Parathyroid adenoma (tissue), 2 donors: ENCODE measurements at regions not wholly inside any gene's neighbourhood (a gene's known extent, or its start where the extent isn't known, plus 50 kb on each side); places are given as distances from the start of the nearest gene placed in this dataset.

ENCODE experiments used
- H2AFZ ChIP-seq: fragments of 300-600 bp; sonication (generic); one replicate; pipeline ENCODE4 v1.7.0; 2017; ENCODE audit warnings: antibody characterized with exemption, mild to moderate bottlenecking
- H3K27ac ChIP-seq: fragments of 300-600 bp; sonication (generic); one replicate; pipeline ENCODE4 v1.7.0; 2017
- H3K27me3 ChIP-seq: fragments of 300-600 bp; sonication (generic); one replicate; pipeline ENCODE4 v1.7.0; 2017; ENCODE audit warnings: low read length; ENCODE audit not compliant: control insufficient read depth, insufficient read depth
- H3K36me3 ChIP-seq: fragments of 300-600 bp; sonication (generic); one replicate; pipeline ENCODE4 v1.7.0; 2017; ENCODE audit warnings: low read length; ENCODE audit not compliant: control insufficient read depth, insufficient read depth
- H3K4me1 ChIP-seq: fragments of 300-600 bp; sonication (generic); one replicate; pipeline ENCODE4 v1.7.0; 2017; ENCODE audit warnings: control low read depth
- H3K4me2 ChIP-seq: fragments of 300-600 bp; sonication (generic); one replicate; pipeline ENCODE4 v1.7.0; 2017; ENCODE audit warnings: low read length
- H3K4me3 ChIP-seq: fragments of 300-600 bp; sonication (generic); one replicate; pipeline ENCODE4 v1.7.0; 2017; ENCODE audit warnings: low read depth, low read length
- H3K79me2 ChIP-seq: fragments of 300-600 bp; sonication (generic); one replicate; pipeline ENCODE4 v1.7.0; 2017; ENCODE audit warnings: control low read depth
- H3K9ac ChIP-seq: fragments of 300-600 bp; sonication (generic); one replicate; pipeline ENCODE4 v1.7.0; 2017; ENCODE audit warnings: mild to moderate bottlenecking
- H3K9me3 ChIP-seq: fragments of 300-600 bp; sonication (generic); one replicate; pipeline ENCODE4 v1.7.0; 2017; ENCODE audit warnings: low read length; ENCODE audit not compliant: control insufficient read depth
- TF ChIP-seq, protein P1 (sequence below): fragments of 300-600 bp; sonication (generic); IDR thresholded peaks from one replicate; pipeline ENCODE4 v1.7.0; 2017; ENCODE audit warnings: antibody characterized with exemption, mild to moderate bottlenecking
- donor health status: primary hyperparathyroidism.

DNA sequence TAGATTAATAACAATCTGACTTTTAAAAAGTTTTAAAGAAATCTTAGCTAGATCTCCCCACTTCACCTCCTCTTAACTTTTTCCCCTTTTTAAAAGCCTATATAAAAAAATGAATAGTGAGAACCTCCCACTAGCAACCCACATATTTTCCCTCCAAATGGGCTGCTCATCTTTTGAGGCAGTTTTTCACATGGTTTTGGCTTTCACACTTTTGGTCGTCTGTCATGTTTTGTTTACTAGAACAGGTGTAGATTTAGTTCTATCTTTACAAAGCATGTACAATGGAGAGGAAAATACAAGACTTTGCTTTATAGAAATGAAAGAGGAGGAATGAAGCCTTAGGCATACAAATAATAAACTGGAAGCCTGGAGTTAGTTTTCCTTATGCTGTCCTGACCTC, 126.7 kb upstream of the EOMES start:
- H3K4me1 ChIP-seq, result no peaks in the 10 kb centered on the region
- H3K4me3 ChIP-seq, result no peak overlapping the region
- no peaks in the 10 kb centered on the region for H3K9me3 ChIP-seq
- H2AFZ ChIP-seq, result no peak overlapping the region
- no peaks in the 10 kb centered on the region for H3K79me2 ChIP-seq
- H3K36me3 ChIP-seq, result no peaks in the 10 kb centered on the region
- H3K27me3 ChIP-seq, result no peaks in the 10 kb centered on the region
- H3K27ac ChIP-seq, result no peak overlapping the region
- no peak overlapping the region for H3K9ac ChIP-seq
- TF ChIP-seq, protein P1, sequence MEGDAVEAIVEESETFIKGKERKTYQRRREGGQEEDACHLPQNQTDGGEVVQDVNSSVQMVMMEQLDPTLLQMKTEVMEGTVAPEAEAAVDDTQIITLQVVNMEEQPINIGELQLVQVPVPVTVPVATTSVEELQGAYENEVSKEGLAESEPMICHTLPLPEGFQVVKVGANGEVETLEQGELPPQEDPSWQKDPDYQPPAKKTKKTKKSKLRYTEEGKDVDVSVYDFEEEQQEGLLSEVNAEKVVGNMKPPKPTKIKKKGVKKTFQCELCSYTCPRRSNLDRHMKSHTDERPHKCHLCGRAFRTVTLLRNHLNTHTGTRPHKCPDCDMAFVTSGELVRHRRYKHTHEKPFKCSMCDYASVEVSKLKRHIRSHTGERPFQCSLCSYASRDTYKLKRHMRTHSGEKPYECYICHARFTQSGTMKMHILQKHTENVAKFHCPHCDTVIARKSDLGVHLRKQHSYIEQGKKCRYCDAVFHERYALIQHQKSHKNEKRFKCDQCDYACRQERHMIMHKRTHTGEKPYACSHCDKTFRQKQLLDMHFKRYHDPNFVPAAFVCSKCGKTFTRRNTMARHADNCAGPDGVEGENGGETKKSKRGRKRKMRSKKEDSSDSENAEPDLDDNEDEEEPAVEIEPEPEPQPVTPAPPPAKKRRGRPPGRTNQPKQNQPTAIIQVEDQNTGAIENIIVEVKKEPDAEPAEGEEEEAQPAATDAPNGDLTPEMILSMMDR, result no peak
- H3K4me2 ChIP-seq, result no peak overlapping the region

DNA sequence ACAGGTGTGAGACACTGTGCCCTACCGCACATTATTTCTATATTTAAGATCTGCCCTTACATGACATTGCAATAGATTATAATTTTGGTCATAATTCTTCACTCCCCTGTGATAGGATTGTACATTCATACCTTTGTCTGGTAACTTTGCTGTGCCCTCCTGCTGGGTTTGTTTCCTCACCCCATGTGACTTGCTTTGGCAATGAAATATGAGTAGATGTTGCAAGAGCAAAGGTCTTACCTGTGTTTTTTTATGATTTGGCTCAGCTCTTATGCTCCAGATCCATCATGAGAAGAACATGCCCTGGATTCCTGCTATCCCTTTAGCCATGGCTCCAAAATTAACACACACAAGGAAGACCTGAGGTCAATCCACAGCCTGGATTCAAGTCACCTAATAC, 137.7 kb upstream of the EOMES start:
- Histone ChIP-seq H2AFZ (no peak overlapping the region), H3K4me2 (no peak overlapping the region), H3K4me1 (no peaks in the 10 kb centered on the region), H3K79me2 (no peaks in the 10 kb centered on the region), H3K27ac (no peak overlapping the region), H3K27me3 (no peaks in the 10 kb centered on the region), H3K9me3 (no peaks in the 10 kb centered on the region), H3K4me3 (no peak overlapping the region), H3K36me3 (no peaks in the 10 kb centered on the region), H3K9ac (no peak overlapping the region)
- TF ChIP-seq, protein P1, result no peak

DNA sequence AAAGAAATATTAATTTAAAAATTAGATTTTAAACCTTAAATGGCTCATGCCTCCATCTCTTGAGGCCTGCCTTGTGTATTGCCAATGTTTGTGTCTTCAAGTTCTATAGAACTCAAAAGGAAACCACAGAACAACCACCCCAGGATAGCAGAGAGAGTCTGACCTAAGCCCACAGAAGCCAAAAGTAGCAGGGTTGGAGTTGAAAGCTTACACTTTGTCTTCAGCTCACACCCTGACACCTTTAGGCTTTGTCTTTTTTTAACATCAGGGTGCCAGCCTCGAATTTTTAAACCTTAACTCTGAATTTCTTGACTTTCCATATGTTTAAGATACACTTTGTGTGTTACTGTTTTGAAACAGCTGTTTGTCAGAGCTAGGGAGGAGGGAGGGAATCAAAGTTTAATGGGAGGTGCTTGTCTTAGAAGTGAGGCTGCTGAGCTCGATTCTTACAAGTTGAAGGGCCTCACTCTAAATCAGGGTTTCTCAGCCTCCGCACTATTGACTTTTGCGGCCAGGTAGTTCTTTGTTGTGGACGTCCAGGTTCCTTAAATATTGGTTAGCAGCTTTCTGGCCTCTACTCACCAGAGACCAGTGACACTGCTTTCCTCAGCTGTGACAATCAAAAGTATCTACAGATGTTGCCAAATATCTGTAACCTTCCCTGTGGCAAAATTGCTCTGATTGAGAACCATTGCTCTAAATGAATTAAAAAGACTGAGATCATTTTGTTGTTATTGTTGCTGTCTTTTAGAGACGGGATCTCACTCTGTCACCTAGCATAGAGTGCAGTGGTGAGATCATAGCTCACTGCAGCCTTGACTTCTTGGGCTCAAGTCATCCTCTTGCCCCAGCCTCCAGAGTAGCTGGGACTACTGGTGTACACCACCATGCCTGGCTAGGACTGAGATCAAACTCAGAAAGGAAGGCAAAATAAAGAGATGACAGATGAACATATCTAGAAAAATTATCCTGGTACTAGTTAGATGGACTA, 139.2 kb upstream of the EOMES start:
- Histone ChIP-seq H3K79me2 (no peaks in the 10 kb centered on the region), H3K27ac (no peak overlapping the region), H3K9ac (no peak overlapping the region), H3K36me3 (no peaks in the 10 kb centered on the region), H3K4me1 (no peaks in the 10 kb centered on the region), H3K4me2 (no peak overlapping the region), H3K9me3 (no peaks in the 10 kb centered on the region), H2AFZ (no peak overlapping the region), H3K4me3 (no peak overlapping the region), H3K27me3 (no peaks in the 10 kb centered on the region)
- TF ChIP-seq, protein P1, result no peak

DNA sequence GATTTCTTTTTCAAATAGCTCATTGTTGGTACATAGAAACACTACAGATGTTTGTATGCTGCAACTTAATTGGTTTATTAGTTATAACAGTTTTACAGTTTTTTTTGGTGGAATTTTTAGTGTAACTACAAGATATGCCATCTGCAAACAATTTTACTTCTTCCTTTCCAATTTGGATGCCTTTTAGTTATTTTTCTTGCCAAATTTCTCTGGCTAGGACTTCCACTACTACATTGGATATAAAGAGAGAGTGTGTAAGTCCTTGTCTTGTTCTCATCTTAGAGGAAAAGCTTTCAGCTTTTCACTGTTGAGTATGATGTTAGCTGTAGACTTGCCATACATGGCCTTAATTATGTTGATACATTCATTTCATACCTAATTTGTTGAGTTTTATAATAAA, 143.6 kb upstream of the EOMES start:
- H3K9ac ChIP-seq, result no peak overlapping the region
- H3K27ac ChIP-seq, result no peak overlapping the region
- no peak overlapping the region for H3K4me2 ChIP-seq
- no peak overlapping the region for H2AFZ ChIP-seq
- no peaks in the 10 kb centered on the region for H3K4me1 ChIP-seq
- H3K36me3 ChIP-seq, result no peaks in the 10 kb centered on the region
- H3K79me2 ChIP-seq, result no peaks in the 10 kb centered on the region
- no peak overlapping the region for H3K4me3 ChIP-seq
- H3K27me3 ChIP-seq, result no peaks in the 10 kb centered on the region
- TF ChIP-seq, protein P1, result no peak
- H3K9me3 ChIP-seq, result no peaks in the 10 kb centered on the region

DNA sequence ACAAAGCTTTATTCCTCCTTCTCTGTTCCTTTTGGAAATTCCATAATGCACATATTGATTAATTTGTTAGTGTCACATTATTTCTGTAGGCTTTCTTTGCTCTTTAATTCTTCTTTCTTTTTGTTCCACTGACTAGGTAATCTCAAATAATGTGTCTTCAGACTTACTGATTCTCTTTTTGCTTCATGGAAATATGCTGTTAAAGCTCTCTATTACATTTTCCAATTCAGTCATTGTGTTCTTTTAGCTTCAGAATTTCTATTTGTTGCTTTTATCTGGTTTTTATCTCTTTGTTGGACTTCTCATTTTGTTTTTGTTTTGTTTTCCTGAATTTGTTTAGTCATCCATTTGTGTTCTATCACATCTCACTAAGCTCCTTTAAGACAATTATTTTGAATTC, 147.0 kb upstream of the EOMES start:
- Histone ChIP-seq H3K9ac (no peak overlapping the region), H2AFZ (no peak overlapping the region), H3K79me2 (no peaks in the 10 kb centered on the region), H3K9me3 (no peaks in the 10 kb centered on the region), H3K27ac (no peak overlapping the region), H3K4me1 (no peaks in the 10 kb centered on the region), H3K4me2 (no peak overlapping the region), H3K4me3 (no peak overlapping the region), H3K36me3 (no peaks in the 10 kb centered on the region), H3K27me3 (no peaks in the 10 kb centered on the region)
- TF ChIP-seq, protein P1, result no peak
